GM21360 (cell line): ENCODE measurements at regions not wholly inside any gene's neighbourhood (a gene's known extent, or its start where the extent isn't known, plus 50 kb on each side); places are given as distances from the start of the nearest gene placed in this dataset.

Source experiments
- ATAC-seq: cut with Tn5 transposase; IDR thresholded peaks from one replicate; pipeline ENCODE4 v1.9.1; 2021; ENCODE audit warnings: mild to moderate bottlenecking, moderate library complexity; ENCODE audit not compliant: unreplicated experiment

- no peak for ATAC-seq
These were observed 227.6 kb upstream of the PPP1R2C start for GRCh38 chrX:43005561-43005960.

GRCh38 chrX:43008356-43008755, 230.4 kb upstream of the PPP1R2C start:
- no peak for ATAC-seq

DNA sequence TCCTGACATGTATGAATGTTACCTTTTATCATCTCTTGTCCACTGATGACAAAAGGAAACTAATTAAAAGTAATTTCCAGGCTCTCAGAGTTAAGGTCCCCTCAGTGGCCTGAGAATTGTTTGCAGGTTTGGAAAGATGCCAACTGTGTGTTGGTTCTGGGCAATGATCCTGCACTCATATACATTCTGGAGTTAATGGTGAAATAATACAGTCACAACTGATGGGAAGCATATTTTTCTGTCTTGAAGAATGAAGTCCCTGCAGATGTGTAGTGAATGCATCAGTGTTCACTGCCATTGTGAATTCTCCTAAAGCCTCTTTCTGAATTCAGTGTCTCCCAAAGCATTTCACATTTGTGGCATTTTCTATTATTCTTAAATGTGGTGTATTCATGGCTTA, 238.1 kb upstream of the PPP1R2C start:
- ATAC-seq = no peak

DNA sequence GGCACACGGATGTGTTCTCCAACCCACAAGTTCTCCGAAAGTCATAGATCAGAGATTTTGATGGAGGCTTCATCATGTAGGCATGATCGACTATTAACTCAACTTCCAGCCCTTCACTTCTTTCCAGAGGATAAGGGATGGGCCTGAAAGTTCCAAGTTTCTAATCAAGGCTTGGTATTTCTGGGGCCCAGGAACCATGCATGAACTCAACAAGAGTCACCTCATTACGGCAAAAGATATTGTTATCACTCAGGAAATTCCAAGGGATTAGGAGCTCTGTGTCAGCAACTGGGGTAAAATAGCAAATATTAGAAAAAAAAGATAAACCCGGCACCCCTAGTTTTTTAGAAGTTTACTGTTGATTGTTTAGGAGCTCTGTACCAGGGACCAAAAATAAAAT, 240.1 kb upstream of the PPP1R2C start:
- no peak for ATAC-seq

GRCh38 chrX:43019021-43019420, 241.1 kb upstream of the PPP1R2C start:
- ATAC-seq = no peak

GRCh38 chrX:43025806-43026315, 247.9 kb upstream of the PPP1R2C start:
- no peak for ATAC-seq

DNA sequence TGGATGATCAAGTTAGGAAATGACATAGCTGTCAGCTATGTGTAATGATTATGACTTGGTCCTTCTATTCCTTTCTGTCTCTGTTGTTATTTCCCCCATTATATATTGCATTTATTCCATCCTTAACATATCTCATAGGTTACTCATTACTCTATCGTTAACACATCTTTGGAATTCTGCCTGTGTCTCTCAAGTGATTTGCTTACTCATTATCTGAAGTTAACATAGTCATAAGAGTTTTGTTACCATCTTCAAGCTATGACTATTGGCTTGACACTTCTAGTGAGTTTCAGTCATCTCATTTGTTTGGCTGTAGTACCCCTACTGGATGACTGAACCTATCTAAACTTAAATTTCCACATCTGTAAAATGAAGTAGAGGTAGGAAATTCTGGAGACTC, 286.1 kb upstream of the PPP1R2C start:
- no peak for ATAC-seq

DNA sequence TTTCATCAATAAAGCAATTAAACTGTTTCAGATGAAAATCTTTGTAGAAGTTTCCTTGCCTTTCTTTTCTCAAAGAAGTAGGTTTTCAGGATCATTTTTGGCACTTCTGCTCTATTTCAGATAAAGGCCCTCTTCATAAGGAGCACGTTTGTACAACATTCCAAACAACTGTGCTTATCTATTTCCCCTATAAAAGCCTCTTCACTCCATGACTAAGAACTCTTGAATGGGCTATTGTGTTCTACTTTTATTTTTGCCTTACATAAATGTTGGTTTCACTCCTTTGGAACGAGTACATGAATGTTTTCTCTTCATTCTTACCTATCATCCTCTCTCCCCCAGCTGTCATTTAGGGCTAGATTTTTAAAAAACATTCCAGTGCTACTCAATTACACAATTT, 288.0 kb upstream of the PPP1R2C start:
- no peak for ATAC-seq

DNA sequence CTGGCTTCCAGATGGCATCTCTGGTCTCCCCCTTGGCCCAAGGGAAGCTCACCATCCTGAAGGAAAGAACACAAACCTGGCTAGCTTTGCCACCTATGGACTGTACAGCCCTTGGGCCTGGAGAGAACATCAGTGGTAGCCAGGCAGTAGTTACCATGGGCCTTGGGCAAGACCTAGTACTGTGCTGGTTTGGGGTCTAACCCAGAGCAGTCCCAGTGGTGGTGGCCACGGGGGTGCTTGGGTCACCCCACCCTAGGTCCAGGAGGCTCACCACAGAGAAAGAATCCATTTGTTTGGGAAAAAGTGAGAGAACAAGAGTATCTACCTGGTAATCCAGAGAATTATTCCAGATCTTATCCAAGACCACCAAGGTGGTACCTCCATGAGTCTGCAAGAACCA, 290.7 kb upstream of the PPP1R2C start:
- no peak for ATAC-seq

DNA sequence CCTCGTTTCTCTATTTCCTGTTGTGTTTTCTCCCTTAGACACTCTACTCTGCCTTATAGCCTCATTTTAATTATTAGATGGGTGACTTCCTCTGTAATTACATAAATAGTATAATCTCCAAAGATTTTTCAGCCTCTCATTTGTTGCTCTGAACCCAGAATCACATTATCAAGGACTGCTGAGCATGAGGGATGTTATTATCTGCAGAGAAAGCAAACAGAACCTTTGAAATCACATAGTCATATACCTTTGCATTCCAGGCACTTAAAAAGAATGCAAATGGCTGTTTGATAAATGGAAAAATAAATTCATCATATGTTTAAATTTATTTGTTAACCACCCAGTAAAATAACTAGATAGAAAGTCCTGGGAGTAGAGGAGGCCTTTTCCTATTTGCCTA, 305.1 kb upstream of the PPP1R2C start:
- ATAC-seq = no peak

GRCh38 chrX:43087830-43088229, 309.9 kb upstream of the PPP1R2C start:
- ATAC-seq = no peak

- no peak for ATAC-seq
These were observed 318.9 kb upstream of the PPP1R2C start for GRCh38 chrX:43096830-43097229.

DNA sequence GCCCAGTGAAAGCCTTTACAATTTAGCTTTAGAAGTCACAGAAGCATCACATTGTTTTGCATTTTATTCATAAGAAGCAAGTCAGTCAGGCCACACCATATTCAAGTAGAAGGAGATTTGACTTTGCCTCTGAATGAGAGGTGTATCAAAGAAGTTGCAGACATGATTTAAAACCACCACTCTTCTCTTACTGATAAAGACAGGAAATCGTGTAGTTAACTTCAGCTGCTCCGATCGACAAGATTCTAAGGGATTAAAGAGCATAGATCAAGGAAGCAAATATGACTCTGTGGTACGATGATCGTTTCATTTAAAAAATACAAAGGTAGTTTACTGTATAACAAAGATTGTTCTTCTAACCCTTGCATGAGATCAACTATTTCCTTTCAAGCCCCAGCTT, 328.0 kb upstream of the PPP1R2C start:
- no peak for ATAC-seq

DNA sequence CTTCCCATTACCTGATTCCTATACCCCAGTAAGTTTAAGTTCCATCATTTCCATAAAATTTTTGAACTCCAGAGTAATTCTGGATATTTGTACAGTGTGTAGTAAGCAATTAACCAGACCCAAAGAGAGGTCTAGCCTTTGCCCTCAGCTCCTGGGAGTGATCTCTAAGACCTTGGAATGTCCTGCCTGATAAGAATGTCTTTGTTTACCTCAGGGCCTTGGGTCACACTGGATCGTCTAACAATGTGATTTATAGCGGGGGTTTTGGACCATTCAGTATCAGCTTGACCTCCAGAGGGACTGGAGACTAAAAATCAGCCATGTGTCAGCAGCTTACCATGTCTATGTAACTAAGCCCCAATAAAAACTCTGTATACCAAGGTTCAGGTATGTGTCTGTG, 330.9 kb upstream of the PPP1R2C start:
- ATAC-seq = no peak

- no peak for ATAC-seq
These were observed 343.7 kb upstream of the PPP1R2C start for GRCh38 chrX:43121637-43122036.

- no peak for ATAC-seq
These were observed 361.7 kb upstream of the PPP1R2C start for GRCh38 chrX:43139645-43140044.

DNA sequence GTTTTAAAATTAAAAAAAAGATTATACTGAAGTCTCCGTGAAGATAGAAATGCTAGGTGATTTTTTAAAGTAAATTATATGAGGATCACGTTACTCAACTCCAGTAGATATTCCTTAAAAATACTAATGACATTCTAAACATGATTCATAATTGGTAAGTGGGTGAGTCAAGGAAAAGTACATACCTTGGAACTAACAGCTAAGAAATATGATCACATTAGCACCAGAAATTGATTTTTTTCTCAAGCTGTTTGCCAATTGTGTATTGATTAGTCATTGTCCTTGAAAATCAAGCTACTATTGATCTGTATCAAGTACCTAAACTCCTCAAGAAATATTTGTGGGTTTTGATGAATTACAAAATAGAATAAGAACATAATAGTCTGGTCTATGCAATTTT, 362.6 kb upstream of the PPP1R2C start:
- no peak for ATAC-seq

DNA sequence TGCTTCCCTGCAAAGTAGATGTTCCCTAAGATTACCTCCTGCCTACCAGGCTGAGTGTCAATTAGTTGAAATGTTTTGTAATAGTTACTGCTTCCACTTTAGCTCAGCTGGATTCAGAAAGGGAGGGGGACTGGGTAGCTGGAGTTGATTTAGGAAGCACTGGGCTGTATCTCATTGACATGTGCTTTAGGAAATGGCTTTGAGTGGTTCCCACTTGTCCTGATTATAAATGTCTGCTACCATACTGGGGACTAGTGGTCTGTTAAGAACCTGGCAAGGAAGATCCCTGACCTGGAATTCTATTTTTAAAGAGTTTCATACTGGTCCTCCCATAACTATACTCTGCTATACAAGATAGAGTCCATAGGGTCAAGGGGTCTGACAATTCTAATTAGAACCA, 363.9 kb upstream of the PPP1R2C start:
- no peak for ATAC-seq

GRCh38 chrX:43148305-43148704, 370.3 kb upstream of the PPP1R2C start:
- ATAC-seq = no peak

GRCh38 chrX:43165343-43165920, 387.5 kb upstream of the PPP1R2C start:
- ATAC-seq = no peak

DNA sequence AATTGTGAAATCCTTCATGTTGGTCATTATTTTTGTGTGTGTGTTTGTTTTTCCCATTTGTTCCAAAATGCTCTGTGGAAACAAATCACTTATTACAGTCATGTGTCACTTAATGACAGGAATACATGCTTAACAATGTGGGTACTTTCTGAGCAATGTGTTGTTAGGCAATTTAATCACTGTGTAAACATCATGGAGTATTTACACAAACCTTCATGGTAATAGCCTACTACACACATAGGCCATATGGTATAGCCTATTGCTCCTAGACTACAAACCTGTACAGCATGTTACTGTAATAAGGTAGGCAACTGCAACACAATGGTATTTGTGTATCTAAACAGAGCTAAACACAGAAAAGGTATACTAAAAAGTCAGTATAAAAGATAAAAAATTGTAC, 388.9 kb upstream of the PPP1R2C start:
- no peak for ATAC-seq

DNA sequence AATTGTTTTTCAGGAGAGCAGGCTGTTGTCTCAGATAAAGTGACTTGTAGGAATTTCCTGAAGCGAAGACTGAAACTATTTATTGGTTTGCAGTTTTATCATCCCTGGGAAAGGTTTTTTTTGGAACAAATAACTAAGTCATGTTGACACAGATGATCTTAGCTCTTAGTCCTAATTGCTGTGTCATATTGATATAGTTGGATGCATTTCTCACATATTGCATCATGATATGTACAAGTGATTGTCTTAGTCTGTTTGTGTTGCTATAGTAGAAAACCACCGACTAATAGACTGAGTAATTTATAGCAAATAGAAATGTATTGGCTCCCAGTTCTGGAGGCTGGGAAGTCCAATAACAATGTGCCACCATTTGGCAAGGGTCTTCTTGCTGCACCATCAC, 397.5 kb upstream of the PPP1R2C start:
- ATAC-seq = no peak

DNA sequence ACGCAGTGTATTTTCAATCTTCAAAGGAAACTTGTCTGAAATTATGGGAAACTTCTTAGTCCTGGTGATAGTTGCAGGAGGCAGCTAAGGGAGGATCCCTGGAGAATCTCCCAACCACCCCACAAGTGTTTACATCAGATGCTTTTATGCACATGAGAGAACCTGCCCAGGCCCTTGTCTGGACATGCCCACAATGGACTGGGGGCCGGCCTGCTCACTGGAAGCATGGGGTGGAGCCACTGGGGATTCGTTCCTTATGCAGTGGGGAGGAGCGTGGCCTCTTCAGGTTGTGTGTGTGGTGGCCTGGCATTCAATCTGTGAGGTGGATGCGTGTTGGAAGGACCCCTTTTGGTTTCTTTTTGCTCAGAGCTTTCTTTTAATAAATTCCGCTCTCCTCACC, 398.7 kb upstream of the PPP1R2C start:
- no peak for ATAC-seq
